ENCODE measurements at regions not wholly inside any gene's neighbourhood (a gene's known extent, or its start where the extent isn't known, plus 50 kb on each side); places are given as distances from the start of the nearest gene placed in this dataset.

DNA sequence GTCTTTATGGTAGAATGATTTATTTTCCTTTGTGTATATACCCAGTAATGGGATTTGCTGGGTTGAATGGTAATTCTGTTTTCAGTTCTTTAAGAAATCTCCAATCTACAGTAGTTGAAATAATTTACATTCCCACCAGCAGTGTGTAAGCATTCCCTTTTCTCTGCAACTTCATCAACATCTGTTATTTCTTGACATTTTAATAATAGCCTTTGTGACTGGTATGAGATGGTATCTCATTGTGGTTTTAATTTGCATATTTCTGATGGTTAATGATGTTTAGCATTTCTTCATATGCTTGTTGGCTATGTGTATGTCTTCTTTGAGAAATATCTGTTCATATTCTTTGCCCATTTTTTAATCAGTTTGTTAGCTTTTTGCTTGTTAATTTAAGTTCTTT is 901.2 kb downstream of the METTL15 start:
- ATAC-seq (no peak), DNase-seq (ENCODE audit: low read depth, low spot score) (no peak)
- H3K4me3 ChIP-seq (replicated peaks in 1 of 2; ENCODE audit: low read depth in 1 of 2, low read length in 2 of 2): no peak overlapping the region
- H4K20me1 ChIP-seq (ENCODE audit: insufficient read depth): no peaks in the 10 kb centered on the region
- no peaks in the 10 kb centered on the region for H3K9me2 ChIP-seq (ENCODE audit: insufficient read depth)
- H3K27me3 ChIP-seq (ENCODE audit: insufficient read depth, low read length): no peaks in the 10 kb centered on the region
- BruUV-seq (replicated peaks): no TSS peak
- H3K27ac ChIP-seq (ENCODE audit: low read depth, low read length): no peak overlapping the region
- no peaks in the 10 kb centered on the region for H3K79me2 ChIP-seq (ENCODE audit: insufficient read depth, low read length)
- H3K4me1 ChIP-seq (ENCODE audit: control insufficient read depth in 1 of 2, insufficient read depth in 2 of 2, low read length in 2 of 2): no peaks in the 10 kb centered on the region
- H2AFZ ChIP-seq (ENCODE audit: low read depth, low read length, poor library complexity, severe bottlenecking): no peak overlapping the region
- H3K4me2 ChIP-seq (ENCODE audit: low read length): no peak overlapping the region
- H3K9ac ChIP-seq (ENCODE audit: low read length): no peak overlapping the region
- TF ChIP-seq POLR2AphosphoS5 (IDR thresholded peaks at IDR 0.05; ENCODE audit: low read depth, low read length) (no peak), ATF3 (IDR thresholded peaks at IDR 0.05) (no peak), EGR1 (IDR thresholded peaks at IDR 0.05; ENCODE audit: low read depth) (no peak), EZH2 (IDR thresholded peaks at IDR 0.05) (no peak), MAX (IDR thresholded peaks at IDR 0.05) (no peak), SP1 (IDR thresholded peaks at IDR 0.05; ENCODE audit: low read depth) (no peak), JUND (IDR thresholded peaks at IDR 0.05) (no peak), ZFX (IDR thresholded peaks at IDR 0.05) (no peak), ELF1 (IDR thresholded peaks at IDR 0.05; ENCODE audit: borderline replicate concordance, low read depth) (no peak), RAD21 (IDR thresholded peaks at IDR 0.05; ENCODE audit: low read depth) (no peak), REST (IDR thresholded peaks at IDR 0.05; ENCODE audit: low read depth) (no peak), TCF7L2 (IDR thresholded peaks at IDR 0.05; ENCODE audit: borderline replicate concordance, extremely low read depth, insufficient read depth, insufficient read length) (no peak)
- TF ChIP-seq, protein P1, sequence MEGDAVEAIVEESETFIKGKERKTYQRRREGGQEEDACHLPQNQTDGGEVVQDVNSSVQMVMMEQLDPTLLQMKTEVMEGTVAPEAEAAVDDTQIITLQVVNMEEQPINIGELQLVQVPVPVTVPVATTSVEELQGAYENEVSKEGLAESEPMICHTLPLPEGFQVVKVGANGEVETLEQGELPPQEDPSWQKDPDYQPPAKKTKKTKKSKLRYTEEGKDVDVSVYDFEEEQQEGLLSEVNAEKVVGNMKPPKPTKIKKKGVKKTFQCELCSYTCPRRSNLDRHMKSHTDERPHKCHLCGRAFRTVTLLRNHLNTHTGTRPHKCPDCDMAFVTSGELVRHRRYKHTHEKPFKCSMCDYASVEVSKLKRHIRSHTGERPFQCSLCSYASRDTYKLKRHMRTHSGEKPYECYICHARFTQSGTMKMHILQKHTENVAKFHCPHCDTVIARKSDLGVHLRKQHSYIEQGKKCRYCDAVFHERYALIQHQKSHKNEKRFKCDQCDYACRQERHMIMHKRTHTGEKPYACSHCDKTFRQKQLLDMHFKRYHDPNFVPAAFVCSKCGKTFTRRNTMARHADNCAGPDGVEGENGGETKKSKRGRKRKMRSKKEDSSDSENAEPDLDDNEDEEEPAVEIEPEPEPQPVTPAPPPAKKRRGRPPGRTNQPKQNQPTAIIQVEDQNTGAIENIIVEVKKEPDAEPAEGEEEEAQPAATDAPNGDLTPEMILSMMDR (IDR thresholded peaks at IDR 0.05 in 2 of 3, conservative IDR thresholded peaks at IDR 0.05 in 1 of 3; ENCODE audit: borderline replicate concordance in 1 of 3, insufficient read depth in 1 of 3, low read depth in 2 of 3, low read length in 2 of 3): no peak
- ChIA-PET POLR2A (no interaction called here), CTCF (no interaction called here), RAD21 (ENCODE audit: low non-redundant PET in 1 of 2, low total read pairs in 2 of 2, uncharacterized antibody in 2 of 2, unreplicated experiment in 2 of 2) (no interaction called here)
- H3K9me3 ChIP-seq (ENCODE audit: control insufficient read depth in 1 of 2, insufficient read depth in 1 of 2, low read depth in 1 of 2, low read length in 2 of 2): no peaks in the 10 kb centered on the region
- intact Hi-C loops (cut with micrococcal nuclease): no loop called here
- no peaks in the 10 kb centered on the region for H3K36me3 ChIP-seq (ENCODE audit: control insufficient read depth in 1 of 2, insufficient read depth in 2 of 2, low read length in 2 of 2)
